Liver (tissue), 3 donors: ENCODE measurements at regions not wholly inside any gene's neighbourhood (a gene's known extent, or its start where the extent isn't known, plus 50 kb on each side); places are given as distances from the start of the nearest gene placed in this dataset.
"Not testable (repeated sequence)": the region's sequence is repeated elsewhere in the genome, so short reads cannot be mapped to it uniquely, and the experiment has no call there.

ENCODE experiments used
- ATF3 ChIP-seq: IDR thresholded peaks from 2 replicates; pipeline ENCODE4 v1.6.1; 2016; ENCODE audit warnings: antibody characterized with exemption
- CTCF ChIP-seq: fragments of 150-350 bp; IDR thresholded peaks from 2 replicates; pipeline ENCODE4 v1.5.1; 2017; ENCODE audit warnings: improper control_type of control experiment, low read depth, low read length; ENCODE audit not compliant: missing input control
- GABPA ChIP-seq, 2 donors: IDR thresholded peaks in 1 of 2; conservative IDR thresholded peaks in 1 of 2; 2 replicates each; pipeline ENCODE4 v1.6.1; 2016; ENCODE audit warnings: antibody characterized with exemption in 2 of 2, mild to moderate bottlenecking in 1 of 2, moderate library complexity in 1 of 2
- HNF4G ChIP-seq: IDR thresholded peaks from 2 replicates; pipeline ENCODE4 v1.6.1; 2016; ENCODE audit warnings: antibody characterized with exemption
- JUND ChIP-seq, 2 donors: IDR thresholded peaks; 2 replicates each; pipeline ENCODE4 v1.6.1; 2016; ENCODE audit warnings: antibody characterized with exemption in 2 of 2
- MAX ChIP-seq: IDR thresholded peaks from 2 replicates; pipeline ENCODE4 v1.6.1; 2016; ENCODE audit warnings: antibody characterized with exemption
- RAD21 ChIP-seq, 2 donors: IDR thresholded peaks; 2 replicates each; pipeline ENCODE4 v1.6.1; 2016; ENCODE audit warnings: antibody characterized with exemption in 2 of 2, mild to moderate bottlenecking in 2 of 2
- REST ChIP-seq: IDR thresholded peaks from 2 replicates; pipeline ENCODE4 v1.6.1; 2016; ENCODE audit warnings: antibody characterized with exemption, mild to moderate bottlenecking
- SP1 ChIP-seq: IDR thresholded peaks from 2 replicates; pipeline ENCODE4 v1.6.1; 2018; ENCODE audit warnings: antibody characterized with exemption, mild to moderate bottlenecking
- TAF1 ChIP-seq: conservative IDR thresholded peaks from 2 replicates; pipeline ENCODE4 v1.6.1; 2016; ENCODE audit warnings: antibody characterized with exemption, mild to moderate bottlenecking
- YY1 ChIP-seq: IDR thresholded peaks from 2 replicates; pipeline ENCODE4 v1.6.1; 2016; ENCODE audit warnings: antibody characterized with exemption, mild to moderate bottlenecking
- ZBTB33 ChIP-seq: IDR thresholded peaks from 2 replicates; pipeline ENCODE4 v1.6.1; 2016; ENCODE audit warnings: antibody characterized with exemption
- donor health status: healthy.
- donor health status: healthy.

GRCh38 chr21:6034124-6034678 lies 4487.2 kb upstream of the TPTE start:
- not testable (repeated sequence) for TF ChIP-seq CTCF; ZBTB33; RAD21 (IDR thresholded peaks at IDR 0.05); TAF1; REST; MAX; ATF3; GABPA (IDR thresholded peaks at IDR 0.05 in 1 of 2, conservative IDR thresholded peaks at IDR 0.05 in 1 of 2); JUND (IDR thresholded peaks at IDR 0.05); SP1; HNF4G; YY1
